Natural killer cell (primary cell): ENCODE measurements at regions not wholly inside any gene's neighbourhood (a gene's known extent, or its start where the extent isn't known, plus 50 kb on each side); places are given as distances from the start of the nearest gene placed in this dataset.

Experiments
- ATAC-seq, 3 donors: fragments of 150-1000 bp in 2 of 3; fragments of 200-7000 bp in 1 of 3; cut with Tn5 transposase; 1 replicate in 1 of 3; 2 replicates in 2 of 3; pipeline ENCODE4 v1.10.0; 2021; ENCODE audit warnings: mild to moderate bottlenecking in 2 of 3, moderate library complexity in 2 of 3
- DNase-seq, 2 donors: peaks; one replicate each; pipeline versions ENCODE4 v3.0.0 to v3.0.0-alpha.2; 2013 to 2021; ENCODE audit warnings: mixed read lengths in 1 of 2
- H3K27ac ChIP-seq: one replicate; pipeline ENCODE4 v1.5.1; 2013; ENCODE audit warnings: mild to moderate bottlenecking, low read length
- H3K27me3 ChIP-seq: one replicate; pipeline ENCODE4 v1.6.1; 2013; ENCODE audit warnings: low read length; ENCODE audit not compliant: control insufficient read depth, insufficient read depth
- H3K36me3 ChIP-seq: one replicate; pipeline ENCODE4 v1.6.1; 2013; ENCODE audit warnings: low read length; ENCODE audit not compliant: control insufficient read depth, insufficient read depth
- H3K4me1 ChIP-seq: one replicate; pipeline ENCODE4 v1.6.1; 2013; ENCODE audit warnings: low read length; ENCODE audit not compliant: control insufficient read depth, insufficient read depth
- H3K4me3 ChIP-seq: one replicate; pipeline ENCODE4 v1.5.1; 2013; ENCODE audit warnings: low read length
- H3K9me3 ChIP-seq: one replicate; pipeline ENCODE4 v1.6.1; 2013; ENCODE audit warnings: low read length; ENCODE audit not compliant: control insufficient read depth, insufficient read depth
- H3K27ac Mint-ChIP-seq, 2 donors: one replicate each; pipeline ENCODE4 v1.8.0; 2022; ENCODE audit warnings: mild to moderate bottlenecking in 2 of 2, mixed read lengths in 2 of 2, moderate library complexity in 1 of 2
- H3K27me3 Mint-ChIP-seq, 2 donors: one replicate each; pipeline ENCODE4 v1.8.0; 2022; ENCODE audit warnings: low read depth in 2 of 2, mixed read lengths in 2 of 2
- H3K36me3 Mint-ChIP-seq: one replicate; pipeline ENCODE4 v1.8.0; 2022; ENCODE audit warnings: mixed read lengths
- H3K4me1 Mint-ChIP-seq, 2 donors: one replicate each; pipeline ENCODE4 v1.8.0; 2022; ENCODE audit warnings: mixed read lengths in 2 of 2
- H3K4me3 Mint-ChIP-seq: one replicate; pipeline ENCODE4 v1.8.0; 2022; ENCODE audit warnings: mild to moderate bottlenecking, moderate library complexity, mixed read lengths
- H3K9me3 Mint-ChIP-seq, 2 donors: one replicate each; pipeline ENCODE4 v1.8.0; 2022; ENCODE audit warnings: mixed read lengths in 2 of 2
- CTCF ChIP-seq: fragments of 200-600 bp; IDR thresholded peaks from one replicate; pipeline ENCODE4 v1.8.0; 2022; ENCODE audit warnings: antibody characterized with exemption
- WGBS: methylation state at CpG from one replicate; pipeline ENCODE4 v1.1.7; 2013; ENCODE audit warnings: missing lambda C conversion rate; ENCODE audit not compliant: insufficient coverage; 5-methylcytosine and 5-hydroxymethylcytosine counted together
- intact Hi-C: fragments of 100-400 bp; cut with micrococcal nuclease; formaldehyde crosslinking; loops from one replicate; pipeline ENCODE4 v1.14.2; 2022

GRCh38 chr10:80701706-80702105, 164.0 kb downstream of the SH2D4B start:
- no peaks in the 10 kb centered on the region for H3K9me3 Mint-ChIP-seq
- H3K4me3 Mint-ChIP-seq = no peak overlapping the region
- no peak for DNase-seq
- Histone ChIP-seq H3K36me3 (no peaks in the 10 kb centered on the region), H3K4me3 (no peak overlapping the region), H3K27me3 (no peaks in the 10 kb centered on the region), H3K27ac (no peak overlapping the region), H3K9me3 (no peaks in the 10 kb centered on the region), H3K4me1 (no peaks in the 10 kb centered on the region)
- WGBS = 44% methylated on average over 1 of the region's 2 CpGs
- H3K36me3 Mint-ChIP-seq = no peaks in the 10 kb centered on the region
- no peak overlapping the region for H3K27ac Mint-ChIP-seq
- no peak for TF ChIP-seq CTCF
- no peaks in the 10 kb centered on the region for H3K4me1 Mint-ChIP-seq
- no peak for ATAC-seq
- intact Hi-C loops = no loop called here
- H3K27me3 Mint-ChIP-seq = peaks cover 4 to 19% of the 10 kb centered on the region in 2 donors

- H3K9me3 Mint-ChIP-seq = no peaks in the 10 kb centered on the region
- intact Hi-C loops = no loop called here
- Histone ChIP-seq H3K4me1 (no peaks in the 10 kb centered on the region), H3K4me3 (no peak overlapping the region), H3K9me3 (no peaks in the 10 kb centered on the region), H3K27ac (no peak overlapping the region), H3K27me3 (no peaks in the 10 kb centered on the region), H3K36me3 (no peaks in the 10 kb centered on the region)
- DNase-seq (no peak), ATAC-seq (no peak)
- H3K27me3 Mint-ChIP-seq = peaks cover 4 to 15% of the 10 kb centered on the region in 2 donors
- H3K27ac Mint-ChIP-seq = no peak overlapping the region
- H3K4me1 Mint-ChIP-seq = no peaks in the 10 kb centered on the region
- WGBS = 77% methylated on average over 6 of the region's 6 CpGs
- H3K36me3 Mint-ChIP-seq = no peaks in the 10 kb centered on the region
- H3K4me3 Mint-ChIP-seq = no peak overlapping the region
- TF ChIP-seq CTCF = no peak
Measured at GRCh38 chr10:80702143-80702542, 164.4 kb downstream of the SH2D4B start.

GRCh38 chr10:80705899-80706298, 168.2 kb downstream of the SH2D4B start:
- H3K4me1 ChIP-seq = no peaks in the 10 kb centered on the region
- Mint-ChIP-seq H3K4me1 (no peaks in the 10 kb centered on the region), H3K27ac (no peak overlapping the region), H3K36me3 (no peaks in the 10 kb centered on the region), H3K27me3 (peaks cover 3 to 6% of the 10 kb centered on the region in 2 donors), H3K9me3 (no peaks in the 10 kb centered on the region), H3K4me3 (no peak overlapping the region)
- DNase-seq (no peak), ATAC-seq (no peak)
- H3K27me3 ChIP-seq = no peaks in the 10 kb centered on the region
- intact Hi-C loops = no loop called here
- no peak for TF ChIP-seq CTCF
- no peaks in the 10 kb centered on the region for H3K36me3 ChIP-seq
- no peak overlapping the region for H3K27ac ChIP-seq
- H3K4me3 ChIP-seq = no peak overlapping the region
- H3K9me3 ChIP-seq = no peaks in the 10 kb centered on the region

GRCh38 chr10:80708185-80708584, 170.5 kb downstream of the SH2D4B start:
- Mint-ChIP-seq H3K36me3 (no peaks in the 10 kb centered on the region), H3K4me3 (no peak overlapping the region), H3K27ac (no peak overlapping the region), H3K9me3 (no peaks in the 10 kb centered on the region), H3K27me3 (peaks cover 5 to 18% of the 10 kb centered on the region in 2 donors), H3K4me1 (no peaks in the 10 kb centered on the region)
- Histone ChIP-seq H3K4me1 (no peaks in the 10 kb centered on the region), H3K27ac (no peak overlapping the region), H3K4me3 (no peak overlapping the region), H3K9me3 (no peaks in the 10 kb centered on the region), H3K36me3 (no peaks in the 10 kb centered on the region), H3K27me3 (no peaks in the 10 kb centered on the region)
- no peak for DNase-seq
- WGBS = no CpG with 5 or more reads among the region's 2 CpGs
- TF ChIP-seq CTCF = no peak
- no peak for ATAC-seq
- intact Hi-C loops = no loop called here
